HCT116 (cell line): ENCODE measurements at regions not wholly inside any gene's neighbourhood (a gene's known extent, or its start where the extent isn't known, plus 50 kb on each side); places are given as distances from the start of the nearest gene placed in this dataset.

Experiments used
- ATAC-seq: fragments of 200-7000 bp; cut with Tn5 transposase; 2 replicates; pipeline ENCODE4 v1.9.1; 2020; ENCODE audit warnings: mild to moderate bottlenecking, moderate library complexity
- BruUV-seq: library from RNA; stranded (reverse); fragments of 400-500 nt; replicated peaks from 2 replicates; lab custom pipeline; 2021; lab: Mats Ljungman, UMichigan
- CTCF ChIA-PET: fragments of 300-600 bp; sonication (Branson Sonifier 250); formaldehyde crosslinking; loops from one replicate; lab custom pipeline; 2021; ENCODE audit warnings: antibody characterized with exemption; lab: Charles Lee
- POLR2A ChIA-PET: fragments of 300-600, 350-600 bp; sonication (Branson Sonifier 250); formaldehyde crosslinking; loops from one replicate; lab custom pipeline; 2021; ENCODE audit warnings: antibody characterized with exemption; lab: Charles Lee
- RAD21 ChIA-PET, 2 experiments: fragments of 300-600 bp; sonication (Branson Sonifier 250); formaldehyde crosslinking; loops; one replicate each; lab custom pipeline; 2023; ENCODE audit warnings: low total read pairs in 2 of 2; ENCODE audit not compliant: uncharacterized antibody in 2 of 2, unreplicated experiment in 2 of 2, low non-redundant PET in 1 of 2; lab: Charles Lee
- DNase-seq: peaks from one replicate; pipeline ENCODE4 v3.0.0-alpha.2; 2010; ENCODE audit warnings: low read depth, low spot score
- H2AFZ ChIP-seq: fragments of 200-600 bp; shearing (Covaris generic), sonication (generic); 2 replicates; pipeline ENCODE4 v1.6.1; 2017; ENCODE audit warnings: low read depth, mixed run types, mixed read lengths, antibody characterized with exemption, low read length; ENCODE audit not compliant: poor library complexity, severe bottlenecking
- H3K27ac ChIP-seq: 2 replicates; pipeline ENCODE4 v1.5.1; 2012; ENCODE audit warnings: low read depth, low read length
- H3K27me3 ChIP-seq: fragments of 200-600 bp; sonication (generic); 2 replicates; pipeline ENCODE4 v1.6.1; 2016; ENCODE audit warnings: mixed run types, low read length, mixed read lengths; ENCODE audit not compliant: insufficient read depth
- H3K36me3 ChIP-seq, 2 experiments: fragments of 200-500 bp in 1 of 2; fragments of 200-600 bp in 1 of 2; sonication (Bioruptor generic) in 1 of 2; sonication (generic) in 1 of 2; 2 replicates each; pipeline versions ENCODE4 v1.5.1 to v1.6.1; 2014 to 2016; ENCODE audit warnings: low read length in 2 of 2, inconsistent platforms in 1 of 2, mixed read lengths in 1 of 2, mixed run types in 1 of 2; ENCODE audit not compliant: insufficient read depth in 2 of 2, control insufficient read depth in 1 of 2
- H3K4me1 ChIP-seq, 2 experiments: fragments of 200-600 bp in 1 of 2; sonication (generic) in 1 of 2; 2 replicates each; pipeline versions ENCODE4 v1.5.1 to v1.6.1; 2012 to 2017; ENCODE audit warnings: low read length in 2 of 2, inconsistent platforms in 1 of 2, mild to moderate bottlenecking in 1 of 2, mixed read lengths in 1 of 2, mixed run types in 1 of 2, moderate library complexity in 1 of 2; ENCODE audit not compliant: insufficient read depth in 2 of 2, control insufficient read depth in 1 of 2
- H3K4me2 ChIP-seq: fragments of 200-600 bp; sonication (generic); 2 replicates; pipeline ENCODE4 v1.6.1; 2017; ENCODE audit warnings: mixed run types, low read length, mixed read lengths
- H3K4me3 ChIP-seq, 2 experiments: fragments of 200-600 bp in 1 of 2; sonication (generic) in 1 of 2; replicated peaks in 1 of 2; 2 replicates each; pipeline ENCODE4 v1.5.1; 2011 to 2016; ENCODE audit warnings: low read length in 2 of 2, control low read depth in 1 of 2, low read depth in 1 of 2, mild to moderate bottlenecking in 1 of 2, mixed read lengths in 1 of 2, mixed run types in 1 of 2
- H3K79me2 ChIP-seq: fragments of 200-600 bp; sonication (generic); 2 replicates; pipeline ENCODE4 v1.6.1; 2017; ENCODE audit warnings: mild to moderate bottlenecking, mixed run types, low read length, moderate library complexity, mixed read lengths; ENCODE audit not compliant: insufficient read depth
- H3K9ac ChIP-seq: fragments of 200-600 bp; sonication (generic); 2 replicates; pipeline ENCODE4 v1.6.1; 2016; ENCODE audit warnings: low read length, mixed read lengths
- H3K9me2 ChIP-seq: fragments of 200-600 bp; sonication (generic), shearing (Covaris generic); 2 replicates; pipeline ENCODE4 v1.6.1; 2017; ENCODE audit warnings: mixed run types, mild to moderate bottlenecking, moderate library complexity; ENCODE audit not compliant: insufficient read depth
- H3K9me3 ChIP-seq, 2 experiments: fragments of 200-500 bp in 1 of 2; fragments of 200-600 bp in 1 of 2; sonication (Bioruptor generic) in 1 of 2; sonication (generic) in 1 of 2; 2 replicates each; pipeline ENCODE4 v1.6.1; 2014 to 2017; ENCODE audit warnings: low read length in 2 of 2, mixed read lengths in 2 of 2, inconsistent platforms in 1 of 2, low read depth in 1 of 2, mild to moderate bottlenecking in 1 of 2, mixed run types in 1 of 2, moderate library complexity in 1 of 2; ENCODE audit not compliant: control insufficient read depth in 1 of 2, insufficient read depth in 1 of 2
- H4K20me1 ChIP-seq: fragments of 200-600 bp; sonication (generic), shearing (Covaris generic); 2 replicates; pipeline ENCODE4 v1.6.1; 2017; ENCODE audit warnings: mixed run types, mild to moderate bottlenecking, moderate library complexity; ENCODE audit not compliant: insufficient read depth
- CBX3 ChIP-seq: IDR thresholded peaks from 2 replicates; pipeline ENCODE4 v1.6.1; 2012; ENCODE audit warnings: low read depth
- CTCF ChIP-seq, 3 experiments: fragments of 200-600 bp in 1 of 3; sonication (generic) in 1 of 3; IDR thresholded peaks in 2 of 3; conservative IDR thresholded peaks in 1 of 3; 2 replicates each; pipeline ENCODE4 v1.5.1; 2012 to 2017; ENCODE audit warnings: low read depth in 2 of 3, low read length in 2 of 3, antibody characterized with exemption in 1 of 3, borderline replicate concordance in 1 of 3, control low read depth in 1 of 3, mild to moderate bottlenecking in 1 of 3, mixed read lengths in 1 of 3, mixed run types in 1 of 3, moderate library complexity in 1 of 3; ENCODE audit not compliant: insufficient read depth in 1 of 3
- FOSL1 ChIP-seq: IDR thresholded peaks from 2 replicates; pipeline ENCODE4 v1.6.1; 2012; ENCODE audit warnings: low read depth
- JUND ChIP-seq: IDR thresholded peaks from 2 replicates; pipeline ENCODE4 v1.6.1; 2012
- SP1 ChIP-seq: IDR thresholded peaks from 2 replicates; pipeline ENCODE4 v1.6.1; 2012; ENCODE audit warnings: low read depth
- ZBTB33 ChIP-seq: IDR thresholded peaks from 2 replicates; pipeline ENCODE4 v1.6.1; 2011; ENCODE audit warnings: mild to moderate bottlenecking, low read length, moderate library complexity; ENCODE audit not compliant: insufficient replicate concordance; ENCODE audit errors: extremely low read depth
- intact Hi-C: fragments of 100-400 bp; cut with micrococcal nuclease; formaldehyde crosslinking; loops from 2 replicates; pipeline ENCODE4 v1.10.0; 2022

- no peak for ATAC-seq
- no TSS peak for BruUV-seq
- no peak overlapping the region for H3K4me2 ChIP-seq
- ChIA-PET CTCF (no interaction called here), POLR2A (no interaction called here), RAD21 (no interaction called here)
- no peaks in the 10 kb centered on the region for H3K36me3 ChIP-seq
- no peak overlapping the region for H3K9ac ChIP-seq
- no peak overlapping the region for H3K4me3 ChIP-seq
- no peaks in the 10 kb centered on the region for H3K9me2 ChIP-seq
- no peak for DNase-seq
- H4K20me1 ChIP-seq: no peaks in the 10 kb centered on the region
- H3K4me1 ChIP-seq: no peaks in the 10 kb centered on the region
- H2AFZ ChIP-seq: no peak overlapping the region
- H3K9me3 ChIP-seq: no peaks in the 10 kb centered on the region
- H3K79me2 ChIP-seq: no peaks in the 10 kb centered on the region
- intact Hi-C loops: no loop called here
- no peak overlapping the region for H3K27ac ChIP-seq
- TF ChIP-seq SP1 (no peak), ZBTB33 (no peak), JUND (no peak), CBX3 (no peak)
- H3K27me3 ChIP-seq: no peaks in the 10 kb centered on the region
Measured at GRCh38 chr3:4147556-4148118, 155.5 kb upstream of the SETMAR start.

GRCh38 chr3:4149296-4149695 is 153.9 kb upstream of the SETMAR start:
- no peak for ATAC-seq
- intact Hi-C loops: no loop called here
- H3K27me3 ChIP-seq: no peaks in the 10 kb centered on the region
- no peaks in the 10 kb centered on the region for H3K4me1 ChIP-seq
- POLR2A ChIA-PET: no interaction called here
- no peaks in the 10 kb centered on the region for H3K36me3 ChIP-seq
- no peaks in the 10 kb centered on the region for H3K9me3 ChIP-seq
- no peak overlapping the region for H3K9ac ChIP-seq
- no peaks in the 10 kb centered on the region for H3K79me2 ChIP-seq
- H3K4me2 ChIP-seq: no peak overlapping the region
- TF ChIP-seq FOSL1: no peak
- no peak for TF ChIP-seq SP1
- no peak for TF ChIP-seq CTCF (IDR thresholded peaks at IDR 0.05 in 2 of 3, conservative IDR thresholded peaks at IDR 0.05 in 1 of 3; ENCODE audit: borderline replicate concordance in 1 of 3, insufficient read depth in 1 of 3, low read depth in 2 of 3, low read length in 2 of 3)
- TF ChIP-seq, all 23 proteins: peak for 0
- ChIA-PET CTCF (no interaction called here), RAD21 (no interaction called here)
- DNase-seq: no peak
- Histone ChIP-seq H3K9me2 (no peaks in the 10 kb centered on the region), H3K27ac (no peak overlapping the region), H4K20me1 (no peaks in the 10 kb centered on the region), H3K4me3 (no peak overlapping the region), H2AFZ (no peak overlapping the region)
- BruUV-seq: no TSS peak
